ENCODE measurements at regions not wholly inside any gene's neighbourhood (a gene's known extent, or its start where the extent isn't known, plus 50 kb on each side); places are given as distances from the start of the nearest gene placed in this dataset.

GRCh38 chr3:3685721-3686120 lies 113.5 kb upstream of the LRRN1 start:
- H3K36me3 ChIP-seq (ENCODE audit: control insufficient read depth, insufficient read depth, low read length): no peaks in the 10 kb centered on the region
- no peak overlapping the region for H3K18ac ChIP-seq (ENCODE audit: low read length)
- DNase-seq: no peak
- H3K27ac ChIP-seq (ENCODE audit: low read depth, low read length): no peak overlapping the region
- no peak overlapping the region for H4K5ac ChIP-seq (ENCODE audit: low read length)
- no peak overlapping the region for H3K56ac ChIP-seq (ENCODE audit: low read length)
- no peak overlapping the region for H3K4me2 ChIP-seq (ENCODE audit: low read length)
- H3K9ac ChIP-seq (ENCODE audit: low read length): no peak overlapping the region
- peak overlapping the region; percentile 9 for H2BK120ac ChIP-seq (ENCODE audit: low read depth, low read length)
- H2BK15ac ChIP-seq (replicated peaks; ENCODE audit: low read depth): no peak overlapping the region
- no peaks in the 10 kb centered on the region for H3K4me1 ChIP-seq (ENCODE audit: control insufficient read depth, low read depth, low read length)
- H3K79me1 ChIP-seq (ENCODE audit: low read length): no peaks in the 10 kb centered on the region
- no peaks in the 10 kb centered on the region for H3K27me3 ChIP-seq (ENCODE audit: insufficient read depth, low read length, poor library complexity)
- no peak overlapping the region for H3K4ac ChIP-seq (ENCODE audit: low read depth, low read length)
- no CpG with 5 or more reads among the region's 7 CpGs for WGBS (ENCODE audit: extremely low coverage, insufficient coverage, low lambda C conversion rate)
- no peak overlapping the region for H2AK5ac ChIP-seq (ENCODE audit: low read length)
- no peaks in the 10 kb centered on the region for H3K79me2 ChIP-seq (ENCODE audit: control insufficient read depth, insufficient read depth, low read length)
- H3K4me3 ChIP-seq (ENCODE audit: low read length): no peak overlapping the region
- no peak overlapping the region for H2BK5ac ChIP-seq (ENCODE audit: low read length)
- H4K8ac ChIP-seq (ENCODE audit: low read depth, low read length): no peak overlapping the region
- no peak overlapping the region for H3K23ac ChIP-seq (ENCODE audit: low read length)

- DNase-seq: no peak
- Histone ChIP-seq H3K9ac (ENCODE audit: low read length) (no peak overlapping the region), H3K4me1 (ENCODE audit: control insufficient read depth, low read depth, low read length) (no peaks in the 10 kb centered on the region), H3K18ac (ENCODE audit: low read length) (no peak overlapping the region), H3K56ac (ENCODE audit: low read length) (no peak overlapping the region), H3K23ac (ENCODE audit: low read length) (no peak overlapping the region), H2BK5ac (ENCODE audit: low read length) (no peak overlapping the region), H3K36me3 (ENCODE audit: control insufficient read depth, insufficient read depth, low read length) (no peaks in the 10 kb centered on the region), H2BK120ac (ENCODE audit: low read depth, low read length) (no peak overlapping the region), H4K8ac (ENCODE audit: low read depth, low read length) (no peak overlapping the region), H4K5ac (ENCODE audit: low read length) (no peak overlapping the region), H2AK5ac (ENCODE audit: low read length) (no peak overlapping the region), H3K79me2 (ENCODE audit: control insufficient read depth, insufficient read depth, low read length) (no peaks in the 10 kb centered on the region), H2BK15ac (replicated peaks; ENCODE audit: low read depth) (no peak overlapping the region), H3K4me3 (ENCODE audit: low read length) (no peak overlapping the region), H3K79me1 (ENCODE audit: low read length) (no peaks in the 10 kb centered on the region), H3K4me2 (ENCODE audit: low read length) (no peak overlapping the region), H3K27ac (ENCODE audit: low read depth, low read length) (no peak overlapping the region), H3K4ac (ENCODE audit: low read depth, low read length) (no peak overlapping the region), H3K27me3 (ENCODE audit: insufficient read depth, low read length, poor library complexity) (no peaks in the 10 kb centered on the region)
- no CpG with 5 or more reads among the region's 1 CpG for WGBS (ENCODE audit: extremely low coverage, insufficient coverage, low lambda C conversion rate)
These were observed 116.0 kb upstream of the LRRN1 start for GRCh38 chr3:3683261-3683660.

GRCh38 chr3:3675801-3676200 lies 123.4 kb upstream of the LRRN1 start:
- Histone ChIP-seq H3K4me3 (ENCODE audit: low read length) (no peak overlapping the region), H4K8ac (ENCODE audit: low read depth, low read length) (no peak overlapping the region), H3K9ac (ENCODE audit: low read length) (no peak overlapping the region), H2AK5ac (ENCODE audit: low read length) (no peak overlapping the region), H3K79me2 (ENCODE audit: control insufficient read depth, insufficient read depth, low read length) (no peaks in the 10 kb centered on the region), H3K27me3 (ENCODE audit: insufficient read depth, low read length, poor library complexity) (no peaks in the 10 kb centered on the region), H2BK5ac (ENCODE audit: low read length) (no peak overlapping the region), H2BK15ac (replicated peaks; ENCODE audit: low read depth) (no peak overlapping the region), H3K36me3 (ENCODE audit: control insufficient read depth, insufficient read depth, low read length) (no peaks in the 10 kb centered on the region), H2BK120ac (ENCODE audit: low read depth, low read length) (no peak overlapping the region), H3K27ac (ENCODE audit: low read depth, low read length) (no peak overlapping the region), H3K23ac (ENCODE audit: low read length) (no peak overlapping the region), H3K4ac (ENCODE audit: low read depth, low read length) (no peak overlapping the region), H3K4me2 (ENCODE audit: low read length) (no peak overlapping the region), H3K79me1 (ENCODE audit: low read length) (no peaks in the 10 kb centered on the region), H3K18ac (ENCODE audit: low read length) (peak overlapping the region; percentile 39), H3K4me1 (ENCODE audit: control insufficient read depth, low read depth, low read length) (no peaks in the 10 kb centered on the region), H4K5ac (ENCODE audit: low read length) (no peak overlapping the region), H3K56ac (ENCODE audit: low read length) (no peak overlapping the region)
- no CpG with 5 or more reads among the region's 1 CpG for WGBS (ENCODE audit: extremely low coverage, insufficient coverage, low lambda C conversion rate)
- peak; percentile 13 for DNase-seq

- Histone ChIP-seq H3K36me3 (ENCODE audit: control insufficient read depth, insufficient read depth, low read length) (no peaks in the 10 kb centered on the region), H3K79me2 (ENCODE audit: control insufficient read depth, insufficient read depth, low read length) (no peaks in the 10 kb centered on the region), H3K4me3 (ENCODE audit: low read length) (no peak overlapping the region), H2AK5ac (ENCODE audit: low read length) (no peak overlapping the region), H2BK120ac (ENCODE audit: low read depth, low read length) (no peak overlapping the region), H3K18ac (ENCODE audit: low read length) (no peak overlapping the region), H3K4ac (ENCODE audit: low read depth, low read length) (no peak overlapping the region), H2BK15ac (replicated peaks; ENCODE audit: low read depth) (no peak overlapping the region), H3K4me1 (ENCODE audit: control insufficient read depth, low read depth, low read length) (no peaks in the 10 kb centered on the region), H3K9ac (ENCODE audit: low read length) (no peak overlapping the region), H3K4me2 (ENCODE audit: low read length) (no peak overlapping the region), H3K79me1 (ENCODE audit: low read length) (no peaks in the 10 kb centered on the region), H3K23ac (ENCODE audit: low read length) (no peak overlapping the region), H3K27ac (ENCODE audit: low read depth, low read length) (no peak overlapping the region), H3K56ac (ENCODE audit: low read length) (no peak overlapping the region), H4K5ac (ENCODE audit: low read length) (no peak overlapping the region), H4K8ac (ENCODE audit: low read depth, low read length) (no peak overlapping the region), H3K27me3 (ENCODE audit: insufficient read depth, low read length, poor library complexity) (no peaks in the 10 kb centered on the region), H2BK5ac (ENCODE audit: low read length) (no peak overlapping the region)
- no peak for DNase-seq
These were observed 124.0 kb upstream of the LRRN1 start for GRCh38 chr3:3675186-3675585.

- Histone ChIP-seq H3K79me1 (ENCODE audit: low read length) (no peaks in the 10 kb centered on the region), H4K8ac (ENCODE audit: low read depth, low read length) (no peak overlapping the region), H3K4me2 (ENCODE audit: low read length) (no peak overlapping the region), H2BK5ac (ENCODE audit: low read length) (no peak overlapping the region), H2AK5ac (ENCODE audit: low read length) (no peak overlapping the region), H2BK15ac (replicated peaks; ENCODE audit: low read depth) (no peak overlapping the region), H3K4ac (ENCODE audit: low read depth, low read length) (no peak overlapping the region), H3K79me2 (ENCODE audit: control insufficient read depth, insufficient read depth, low read length) (no peaks in the 10 kb centered on the region), H3K4me3 (ENCODE audit: low read length) (no peak overlapping the region), H3K9ac (ENCODE audit: low read length) (no peak overlapping the region), H3K27ac (ENCODE audit: low read depth, low read length) (no peak overlapping the region), H3K56ac (ENCODE audit: low read length) (no peak overlapping the region), H3K36me3 (ENCODE audit: control insufficient read depth, insufficient read depth, low read length) (no peaks in the 10 kb centered on the region), H4K5ac (ENCODE audit: low read length) (no peak overlapping the region), H3K18ac (ENCODE audit: low read length) (no peak overlapping the region), H3K23ac (ENCODE audit: low read length) (no peak overlapping the region), H3K4me1 (ENCODE audit: control insufficient read depth, low read depth, low read length) (no peaks in the 10 kb centered on the region), H2BK120ac (ENCODE audit: low read depth, low read length) (no peak overlapping the region), H3K27me3 (ENCODE audit: insufficient read depth, low read length, poor library complexity) (no peaks in the 10 kb centered on the region)
- DNase-seq: no peak
- WGBS (ENCODE audit: extremely low coverage, insufficient coverage, low lambda C conversion rate): no CpG with 5 or more reads among the region's 3 CpGs
These were observed 132.6 kb upstream of the LRRN1 start for GRCh38 chr3:3666664-3667063.

GRCh38 chr3:3665961-3666640 lies 133.1 kb upstream of the LRRN1 start:
- Histone ChIP-seq H3K9ac (ENCODE audit: low read length) (no peak overlapping the region), H4K8ac (ENCODE audit: low read depth, low read length) (no peak overlapping the region), H4K5ac (ENCODE audit: low read length) (no peak overlapping the region), H3K4me1 (ENCODE audit: control insufficient read depth, low read depth, low read length) (no peaks in the 10 kb centered on the region), H3K27me3 (ENCODE audit: insufficient read depth, low read length, poor library complexity) (no peaks in the 10 kb centered on the region), H2BK120ac (ENCODE audit: low read depth, low read length) (no peak overlapping the region), H3K4me3 (ENCODE audit: low read length) (no peak overlapping the region), H3K27ac (ENCODE audit: low read depth, low read length) (no peak overlapping the region), H3K4ac (ENCODE audit: low read depth, low read length) (no peak overlapping the region), H3K36me3 (ENCODE audit: control insufficient read depth, insufficient read depth, low read length) (no peaks in the 10 kb centered on the region), H3K18ac (ENCODE audit: low read length) (no peak overlapping the region), H3K79me1 (ENCODE audit: low read length) (no peaks in the 10 kb centered on the region), H3K56ac (ENCODE audit: low read length) (no peak overlapping the region), H2BK15ac (replicated peaks; ENCODE audit: low read depth) (no peak overlapping the region), H3K4me2 (ENCODE audit: low read length) (no peak overlapping the region), H3K79me2 (ENCODE audit: control insufficient read depth, insufficient read depth, low read length) (no peaks in the 10 kb centered on the region), H3K23ac (ENCODE audit: low read length) (no peak overlapping the region), H2AK5ac (ENCODE audit: low read length) (no peak overlapping the region), H2BK5ac (ENCODE audit: low read length) (no peak overlapping the region)
- DNase-seq: no peak
- no CpG with 5 or more reads among the region's 13 CpGs for WGBS (ENCODE audit: extremely low coverage, insufficient coverage, low lambda C conversion rate)

Measured in mesendoderm (in vitro differentiated cells).